GM19023 (cell line): ENCODE measurements at regions not wholly inside any gene's neighbourhood (a gene's known extent, or its start where the extent isn't known, plus 50 kb on each side); places are given as distances from the start of the nearest gene placed in this dataset.

Experiments
- ATAC-seq: cut with Tn5 transposase; IDR thresholded peaks from one replicate; pipeline ENCODE4 v1.9.1; 2021; ENCODE audit warnings: mild to moderate bottlenecking, moderate library complexity; ENCODE audit not compliant: unreplicated experiment

DNA sequence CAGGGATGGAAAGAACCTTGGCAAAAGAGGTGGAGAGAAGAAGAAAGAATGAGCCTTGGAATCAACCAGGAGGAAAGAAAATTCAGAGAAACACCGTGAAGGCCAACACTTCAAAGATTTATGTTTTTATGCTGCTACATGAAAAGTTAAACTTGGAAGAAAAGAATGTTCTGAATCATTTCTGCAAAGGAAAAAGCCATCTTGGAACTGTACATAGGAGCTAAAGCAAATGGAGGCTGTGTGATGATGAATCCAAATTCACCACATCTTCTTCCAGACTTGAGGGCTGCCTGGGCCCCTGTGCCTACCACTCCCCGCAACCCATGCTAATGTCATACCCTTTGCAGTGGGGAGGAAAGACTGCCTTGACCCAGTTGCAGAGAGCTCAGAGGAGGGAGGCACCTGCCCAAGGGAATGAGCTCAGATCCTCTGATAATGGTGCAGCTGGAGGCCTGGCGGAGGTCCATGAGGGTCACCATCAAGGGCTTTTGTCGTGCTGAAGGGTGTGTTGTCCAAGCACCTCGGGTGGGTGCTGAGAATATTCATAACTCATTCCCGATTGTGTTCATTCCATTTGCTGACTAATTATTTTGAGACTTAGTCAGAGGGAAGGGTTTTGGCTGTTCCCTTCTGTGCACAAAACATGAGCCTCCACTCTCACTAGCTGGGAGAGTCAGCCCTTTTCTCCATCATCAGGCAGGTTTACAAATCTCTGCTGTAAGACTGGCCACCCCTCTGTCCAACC is 245.8 kb upstream of the JAG1 start:
- no peak for ATAC-seq

DNA sequence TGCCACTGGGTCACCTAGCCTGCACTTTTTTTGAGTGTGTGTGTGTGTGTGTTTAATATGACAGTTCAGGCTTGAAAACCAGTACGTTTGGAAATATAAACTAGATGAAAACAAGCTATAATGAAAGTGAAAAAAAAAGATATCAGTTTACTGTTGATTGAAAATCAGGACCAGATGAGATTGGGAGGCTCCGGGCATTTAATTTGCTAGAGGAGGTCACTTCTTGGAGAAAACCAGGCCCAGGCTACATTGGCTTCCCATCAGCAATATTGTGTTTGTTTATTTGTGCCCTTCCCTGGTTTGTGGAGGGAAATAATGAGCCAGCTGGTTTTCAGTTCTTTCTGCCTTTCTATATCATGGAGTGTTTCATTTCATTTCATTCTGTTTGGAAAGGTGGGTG is 246.6 kb upstream of the JAG1 start:
- no peak for ATAC-seq

DNA sequence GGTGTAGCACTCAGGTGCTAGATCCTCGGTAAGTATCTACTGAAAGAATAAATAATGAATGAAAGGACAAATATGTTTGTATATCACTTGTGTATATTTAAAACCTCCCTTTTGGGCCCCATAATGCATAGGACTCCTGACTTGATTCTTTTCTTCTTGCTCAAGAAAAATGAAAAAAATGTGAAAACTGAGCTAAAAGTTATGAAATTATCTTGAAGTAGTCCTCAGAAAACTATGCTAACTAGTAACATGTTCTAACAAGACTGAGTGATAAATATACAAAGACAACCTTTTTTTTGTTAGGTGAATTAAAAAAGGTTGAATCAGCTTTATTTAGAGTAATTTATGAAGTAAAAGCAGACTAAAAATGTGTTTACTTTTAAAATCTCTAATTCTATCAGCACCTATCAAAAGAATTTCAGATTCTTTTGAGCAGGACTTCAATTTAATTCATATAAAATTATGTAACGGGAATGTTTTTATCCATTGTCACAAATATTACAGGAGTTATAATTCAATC is 247.8 kb upstream of the JAG1 start:
- no peak for ATAC-seq

GRCh38 chr20:10922506-10922905 is 248.7 kb upstream of the JAG1 start:
- ATAC-seq = no peak

DNA sequence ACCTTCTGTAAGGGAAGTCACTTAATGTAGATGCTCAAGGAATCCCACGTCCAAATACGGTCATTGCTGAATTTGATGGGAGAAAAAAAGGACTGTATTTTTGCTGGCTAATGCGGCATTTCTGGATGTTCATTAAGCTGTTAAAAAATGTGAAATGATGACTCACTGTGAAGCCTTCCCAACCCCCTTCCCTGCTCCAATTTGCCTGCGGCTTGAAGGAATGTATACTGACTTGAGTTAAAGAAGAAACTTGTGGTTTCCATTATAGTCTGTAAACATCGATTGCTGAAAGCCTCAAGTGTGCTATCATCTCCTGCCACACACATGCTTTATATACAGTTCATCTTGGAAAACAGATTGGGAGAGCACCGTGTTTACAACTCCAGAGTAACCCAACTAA is 249.1 kb upstream of the JAG1 start:
- no peak for ATAC-seq

DNA sequence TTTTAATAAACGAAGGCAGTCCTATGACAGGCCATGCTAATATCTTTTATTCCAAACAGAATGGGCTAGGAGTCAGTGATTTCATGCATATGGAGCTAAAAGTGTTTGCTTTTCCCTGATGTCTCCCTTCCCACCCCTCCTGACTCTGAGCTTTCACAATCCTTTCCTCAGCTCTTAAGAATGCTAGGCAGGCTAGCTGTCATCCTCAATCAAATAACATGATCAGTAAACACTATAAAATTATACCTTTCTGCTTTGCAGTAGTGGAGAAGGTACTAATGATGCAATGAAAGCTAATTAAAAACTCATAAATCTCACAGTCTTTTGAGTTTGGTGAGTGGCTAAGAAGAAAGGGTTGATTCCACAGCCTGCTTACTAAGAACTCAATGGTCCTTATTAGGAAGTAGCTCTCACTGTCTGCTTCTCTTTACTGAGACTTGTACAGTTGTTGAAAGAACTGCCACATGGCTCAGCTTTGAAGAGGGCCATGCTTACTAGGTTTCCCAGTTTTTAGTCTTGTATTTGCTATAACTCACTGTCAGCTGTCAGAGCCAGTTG is 250.9 kb upstream of the JAG1 start:
- ATAC-seq = no peak

DNA sequence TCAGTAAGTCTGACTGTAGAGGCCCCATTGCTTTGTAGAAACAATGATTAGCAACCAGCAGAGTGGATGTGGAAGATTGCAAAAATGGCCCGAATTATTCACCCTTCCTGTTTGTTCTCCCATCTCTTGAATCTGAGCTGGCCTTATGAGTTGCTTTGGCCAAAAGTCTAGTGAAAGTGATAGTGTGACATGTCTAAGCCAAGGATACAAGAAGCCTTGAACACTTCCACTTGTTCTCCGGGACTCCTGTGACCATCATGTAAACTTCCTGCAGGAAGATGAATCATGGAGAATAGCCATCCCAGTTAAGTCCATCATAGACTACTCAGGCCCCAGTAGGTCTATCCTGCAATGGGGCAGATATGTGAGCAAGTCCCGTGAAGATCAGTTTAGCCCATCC is 252.0 kb upstream of the JAG1 start:
- no peak for ATAC-seq

GRCh38 chr20:10927011-10927583 is 253.3 kb upstream of the JAG1 start:
- no peak for ATAC-seq

- no peak for ATAC-seq
These were observed 254.4 kb upstream of the JAG1 start for GRCh38 chr20:10927936-10928840.

- ATAC-seq = no peak
These were observed 255.1 kb upstream of the JAG1 start for GRCh38 chr20:10928841-10929421.

DNA sequence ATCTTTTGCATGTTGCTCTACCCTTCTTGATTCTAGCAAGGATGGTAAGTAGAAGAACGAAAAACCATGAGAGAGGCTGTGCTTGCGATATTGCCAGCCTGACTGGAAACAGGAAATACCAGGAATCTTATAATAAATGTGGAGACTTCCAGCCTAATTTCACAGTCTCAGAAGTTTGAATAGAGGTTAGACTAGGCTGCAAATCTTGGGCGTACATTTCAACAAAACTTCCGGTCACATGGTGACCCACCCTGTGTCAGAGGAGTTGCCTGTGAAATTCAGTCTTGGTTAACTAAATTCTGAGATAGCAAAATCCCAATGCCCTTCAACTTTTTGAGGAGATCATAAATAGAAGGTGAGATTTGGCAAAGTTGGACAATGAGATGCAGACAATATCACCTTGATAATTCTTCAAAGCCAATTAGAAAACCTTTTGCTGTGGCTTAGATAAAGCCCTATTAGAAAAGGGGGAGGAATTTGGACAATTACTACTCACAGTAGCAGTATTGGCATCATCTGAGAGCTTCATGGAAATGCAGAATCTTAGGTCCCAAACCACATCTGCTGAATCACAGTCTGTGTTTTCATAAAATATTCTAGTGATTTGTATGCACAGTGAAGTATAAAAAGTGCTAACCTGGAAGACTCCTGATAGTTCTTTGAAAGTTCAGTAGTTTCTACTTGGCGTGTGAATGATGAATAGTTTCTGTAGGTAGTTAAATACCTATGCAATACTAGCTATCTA is 262.0 kb upstream of the JAG1 start:
- no peak for ATAC-seq

DNA sequence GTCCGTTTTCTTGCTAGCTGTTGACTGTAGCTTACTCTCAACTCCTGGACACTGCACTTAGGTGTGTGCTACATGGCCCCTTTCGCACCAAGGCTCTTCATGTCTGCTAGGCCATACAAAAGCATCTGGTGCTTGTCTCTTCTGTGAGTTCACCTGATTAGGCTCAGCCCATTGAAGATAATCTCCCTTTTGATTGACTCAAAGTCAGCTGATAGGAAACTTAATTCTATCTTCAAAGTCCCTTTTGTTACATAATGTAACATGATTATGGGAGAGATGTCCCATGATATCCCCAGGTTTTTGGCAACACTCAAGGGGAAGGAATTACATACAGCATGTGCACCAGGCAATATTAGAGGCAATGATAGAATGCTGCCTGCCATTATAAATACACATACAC is 263.0 kb upstream of the JAG1 start:
- no peak for ATAC-seq

- ATAC-seq = no peak
These were observed 265.6 kb upstream of the JAG1 start for GRCh38 chr20:10939331-10939941.

GRCh38 chr20:10940941-10941340 is 267.1 kb upstream of the JAG1 start:
- ATAC-seq = peak; percentile 99

GRCh38 chr20:10943686-10944265 is 270.0 kb upstream of the JAG1 start:
- no peak for ATAC-seq

GRCh38 chr20:10946124-10946880 is 272.5 kb upstream of the JAG1 start:
- ATAC-seq = no peak

DNA sequence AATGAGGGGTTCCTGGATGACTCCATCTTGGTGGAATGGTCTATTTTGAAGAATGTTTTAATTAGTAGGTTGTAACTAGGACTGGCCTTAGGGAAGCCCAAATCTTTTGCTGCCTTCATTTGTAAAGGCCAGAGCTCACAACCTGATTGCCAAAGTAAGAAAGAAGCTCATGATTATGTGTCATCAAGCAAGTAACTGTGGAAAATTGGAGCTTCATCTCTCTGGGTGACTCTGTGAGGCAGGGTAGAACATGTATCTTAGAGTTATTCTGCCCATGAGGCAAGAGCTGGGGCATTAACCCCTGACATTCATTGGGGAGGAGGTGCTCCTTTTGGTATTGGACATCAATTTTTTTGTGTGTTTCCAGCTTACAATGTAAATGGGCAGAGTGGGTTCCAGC is 273.9 kb upstream of the JAG1 start:
- ATAC-seq = no peak

GRCh38 chr20:10949930-10950783 is 276.4 kb upstream of the JAG1 start:
- no peak for ATAC-seq
